CD4-positive, alpha-beta T cell (primary cell): ENCODE measurements at regions not wholly inside any gene's neighbourhood (a gene's known extent, or its start where the extent isn't known, plus 50 kb on each side); places are given as distances from the start of the nearest gene placed in this dataset.

Source experiments
- ATAC-seq: fragments of 200-7000 bp; cut with Tn5 transposase; one replicate; pipeline ENCODE4 v1.10.0; 2022; ENCODE audit warnings: mild to moderate bottlenecking; ENCODE audit not compliant: poor library complexity
- CTCF ChIA-PET: fragments of 350-600 bp; sonication (Branson Sonifier 250); formaldehyde crosslinking; loops from one replicate; lab custom pipeline; 2021; ENCODE audit warnings: antibody characterized with exemption, inconsistent platforms; lab: Charles Lee
- POLR2A ChIA-PET: fragments of 350-600 bp; sonication (Branson Sonifier 250); formaldehyde crosslinking; loops from one replicate; lab custom pipeline; 2021; ENCODE audit warnings: antibody characterized with exemption, inconsistent platforms; lab: Charles Lee
- DNase-seq, 14 experiments: peaks; one replicate each; pipeline ENCODE4 v3.0.0-alpha.2; 2013 to 2020; ENCODE audit warnings: mixed read lengths in 2 of 14
- H3K27ac ChIP-seq, 2 donors: one replicate each; pipeline versions ENCODE4 v1.5.1 to v1.7.0; 2013; ENCODE audit warnings: low read length in 2 of 2, low read depth in 1 of 2, mild to moderate bottlenecking in 1 of 2
- H3K27me3 ChIP-seq, 2 experiments: 1 replicate in 1 of 2; 2 replicates in 1 of 2; pipeline versions ENCODE4 v1.6.1 to v1.7.0; 2013; ENCODE audit warnings: low read length in 2 of 2, control low read depth in 1 of 2, mild to moderate bottlenecking in 1 of 2, moderate library complexity in 1 of 2; ENCODE audit not compliant: insufficient read depth in 2 of 2, control insufficient read depth in 1 of 2
- H3K36me3 ChIP-seq: one replicate; pipeline ENCODE4 v1.6.1; 2013; ENCODE audit warnings: low read length, control low read depth; ENCODE audit not compliant: insufficient read depth
- H3K4me1 ChIP-seq: one replicate; pipeline ENCODE4 v1.6.1; 2013; ENCODE audit warnings: low read length, control low read depth; ENCODE audit not compliant: insufficient read depth
- H3K4me3 ChIP-seq: one replicate; pipeline ENCODE4 v1.5.1; 2013; ENCODE audit warnings: mild to moderate bottlenecking, low read length, moderate library complexity
- H3K9me3 ChIP-seq, 2 experiments: 1 replicate in 1 of 2; 2 replicates in 1 of 2; pipeline versions ENCODE4 v1.6.1 to v1.7.0; 2013; ENCODE audit warnings: low read length in 2 of 2, mild to moderate bottlenecking in 2 of 2, control low read depth in 1 of 2, moderate library complexity in 1 of 2; ENCODE audit not compliant: control insufficient read depth in 1 of 2, insufficient read depth in 1 of 2
- H3K27ac Mint-ChIP-seq: one replicate; pipeline ENCODE4 v1.8.0; 2020; ENCODE audit warnings: mixed read lengths
- H3K27me3 Mint-ChIP-seq: one replicate; pipeline ENCODE4 v1.8.0; 2021; ENCODE audit warnings: mixed read lengths
- H3K36me3 Mint-ChIP-seq: one replicate; pipeline ENCODE4 v1.8.0; 2021; ENCODE audit warnings: low read depth, mixed read lengths
- H3K4me1 Mint-ChIP-seq: one replicate; pipeline ENCODE4 v1.8.0; 2021; ENCODE audit warnings: low read depth, mixed read lengths
- H3K4me3 Mint-ChIP-seq: one replicate; pipeline ENCODE4 v1.8.0; 2020; ENCODE audit warnings: mild to moderate bottlenecking, mixed read lengths
- H3K9me3 Mint-ChIP-seq: one replicate; pipeline ENCODE4 v1.8.0; 2020; ENCODE audit warnings: mixed read lengths
- CTCF ChIP-seq: fragments of 200-600 bp; IDR thresholded peaks from one replicate; pipeline ENCODE4 v1.8.0; 2022; ENCODE audit warnings: antibody characterized with exemption, mild to moderate bottlenecking
- intact Hi-C, 2 experiments: fragments of 100-400 bp; cut with DNase I in 1 of 2; cut with micrococcal nuclease in 1 of 2; formaldehyde crosslinking; loops; one replicate each; pipeline versions ENCODE4 v1.15.1 to v1.9.0; 2023 to 2025; cut with DNase I, micrococcal nuclease

DNA sequence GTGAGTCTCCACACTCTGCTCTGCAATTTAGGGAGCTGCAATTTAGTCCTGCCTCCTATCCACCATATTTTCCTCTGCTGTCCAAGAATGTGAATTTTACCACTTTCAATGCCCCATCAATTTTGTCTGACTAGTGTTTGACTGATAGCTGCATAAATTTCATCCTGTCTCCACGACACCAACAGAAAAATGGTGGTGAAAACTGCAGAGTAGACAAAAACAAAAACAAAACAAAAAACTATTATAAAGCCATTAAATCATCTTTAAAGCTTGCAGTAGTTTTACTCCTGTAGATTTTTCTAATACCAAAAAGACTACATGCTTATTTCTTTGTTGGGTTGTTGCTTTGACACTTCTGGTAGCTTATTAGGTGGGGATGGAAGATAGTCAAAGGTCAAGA, 322.0 kb downstream of the PAX1 start:
- H3K27me3 ChIP-seq = no peaks in the 10 kb centered on the region
- H3K27ac Mint-ChIP-seq = no peak overlapping the region
- H3K9me3 ChIP-seq = peaks cover 5 to 11% of the 10 kb centered on the region in 2 experiments
- H3K4me3 Mint-ChIP-seq = no peak overlapping the region
- no peaks in the 10 kb centered on the region for H3K36me3 ChIP-seq
- H3K27ac ChIP-seq = no peak overlapping the region
- no peaks in the 10 kb centered on the region for H3K4me1 Mint-ChIP-seq
- no peak for DNase-seq
- no peaks in the 10 kb centered on the region for H3K36me3 Mint-ChIP-seq
- POLR2A ChIA-PET = no interaction called here
- ATAC-seq = no peak
- no peaks in the 10 kb centered on the region for H3K4me1 ChIP-seq
- no peak overlapping the region for H3K4me3 ChIP-seq
- peaks cover 12% of the 10 kb centered on the region for H3K9me3 Mint-ChIP-seq
- no peak for TF ChIP-seq CTCF
- no peaks in the 10 kb centered on the region for H3K27me3 Mint-ChIP-seq
- CTCF ChIA-PET = no interaction called here
- intact Hi-C loops = no loop called here

GRCh38 chr20:22020201-22020600, 314.7 kb downstream of the PAX1 start:
- Mint-ChIP-seq H3K9me3 (peaks cover 12% of the 10 kb centered on the region), H3K4me3 (no peak overlapping the region), H3K36me3 (no peaks in the 10 kb centered on the region), H3K27ac (no peak overlapping the region), H3K27me3 (no peaks in the 10 kb centered on the region), H3K4me1 (no peaks in the 10 kb centered on the region)
- no peak for TF ChIP-seq CTCF
- ChIA-PET CTCF (no interaction called here), POLR2A (no interaction called here)
- H3K4me1 ChIP-seq = no peaks in the 10 kb centered on the region
- no peak overlapping the region for H3K27ac ChIP-seq
- H3K27me3 ChIP-seq = no peaks in the 10 kb centered on the region
- no peak for ATAC-seq
- no peak for DNase-seq
- no peaks in the 10 kb centered on the region for H3K36me3 ChIP-seq
- H3K9me3 ChIP-seq = no peaks in the 10 kb centered on the region
- no peak overlapping the region for H3K4me3 ChIP-seq
- intact Hi-C loops = no loop called here

GRCh38 chr20:22008456-22008855, 303.0 kb downstream of the PAX1 start:
- no peak overlapping the region for H3K4me3 Mint-ChIP-seq
- ChIA-PET CTCF (no interaction called here), POLR2A (no interaction called here)
- H3K4me3 ChIP-seq = no peak overlapping the region
- no peak for DNase-seq
- intact Hi-C loops = no loop called here
- no peak for TF ChIP-seq CTCF
- H3K9me3 ChIP-seq = peaks cover 7 to 12% of the 10 kb centered on the region in 2 experiments
- H3K36me3 ChIP-seq = no peaks in the 10 kb centered on the region
- H3K4me1 ChIP-seq = no peaks in the 10 kb centered on the region
- no peaks in the 10 kb centered on the region for H3K4me1 Mint-ChIP-seq
- H3K27ac Mint-ChIP-seq = no peak overlapping the region
- no peaks in the 10 kb centered on the region for H3K27me3 Mint-ChIP-seq
- H3K36me3 Mint-ChIP-seq = no peaks in the 10 kb centered on the region
- no peak for ATAC-seq
- H3K9me3 Mint-ChIP-seq = peaks cover 2% of the 10 kb centered on the region
- no peak overlapping the region for H3K27ac ChIP-seq
- H3K27me3 ChIP-seq = no peaks in the 10 kb centered on the region
